Activated T-helper 2 cell treated with anti-CD3 and anti-CD28 coated beads, Interferon-gamma antibody, Interleukin-2, Interleukin-4, amounts not matched to agents 10 μg/mL and 5 μg/mL and 100 μg/mL, durations not matched to agents 14 hours and 24 hours and 36 hours (primary cell): ENCODE measurements at regions not wholly inside any gene's neighbourhood (a gene's known extent, or its start where the extent isn't known, plus 50 kb on each side); places are given as distances from the start of the nearest gene placed in this dataset.

ENCODE experiments used
- DNase-seq: peaks from one replicate; pipeline ENCODE4 v3.0.0; 2021; ENCODE audit warnings: low spot score
- H3K27ac Mint-ChIP-seq: one replicate; pipeline ENCODE4 v1.8.0; 2021; ENCODE audit warnings: mixed read lengths
- H3K27me3 Mint-ChIP-seq: one replicate; pipeline ENCODE4 v1.8.0; 2021; ENCODE audit warnings: low read depth, mixed read lengths
- H3K36me3 Mint-ChIP-seq: one replicate; pipeline ENCODE4 v1.8.0; 2021; ENCODE audit warnings: low read depth, mixed read lengths
- H3K4me1 Mint-ChIP-seq: one replicate; pipeline ENCODE4 v1.8.0; 2021; ENCODE audit warnings: low read depth, mixed read lengths
- H3K4me3 Mint-ChIP-seq: one replicate; pipeline ENCODE4 v1.8.0; 2021; ENCODE audit warnings: low read depth, mild to moderate bottlenecking, moderate library complexity, mixed read lengths
- H3K9me3 Mint-ChIP-seq: one replicate; pipeline ENCODE4 v1.8.0; 2021; ENCODE audit warnings: mixed read lengths
- intact Hi-C: fragments of 100-400 bp; cut with micrococcal nuclease; formaldehyde crosslinking; loops from one replicate; pipeline ENCODE4 v1.15.1; 2023

DNA sequence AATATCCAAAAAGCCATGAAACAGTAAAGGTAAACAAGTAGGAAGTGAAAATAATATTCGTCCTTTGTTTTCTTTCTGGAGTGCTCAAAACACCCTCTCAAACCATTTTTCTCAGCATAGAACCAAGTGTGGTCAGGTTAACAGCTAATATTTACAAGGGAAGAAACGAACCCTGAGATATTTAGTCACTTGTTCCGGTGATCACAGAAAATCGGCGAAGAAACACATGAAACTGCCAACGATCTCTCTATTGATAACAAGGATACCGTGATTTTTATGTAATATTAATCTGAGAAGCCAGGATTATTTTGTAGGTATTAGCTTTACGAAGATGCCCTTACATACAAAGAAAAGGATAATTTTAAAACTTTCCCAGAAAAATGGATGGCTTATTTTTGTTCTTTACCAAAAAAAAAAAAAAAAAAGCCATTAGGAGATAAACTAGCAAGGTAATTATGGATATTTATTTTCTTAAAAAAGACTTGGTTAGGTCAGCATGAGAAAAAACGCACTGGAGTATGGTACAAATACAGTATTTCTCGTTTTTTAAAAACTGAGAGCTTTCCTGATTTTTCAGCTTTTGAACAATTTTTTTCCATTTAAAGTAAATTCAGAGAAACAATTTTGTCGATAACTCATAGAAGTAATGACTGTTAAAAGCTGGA is 107.3 kb upstream of the HNRNPU start:
- no peak for DNase-seq
- H3K27ac Mint-ChIP-seq: peak overlapping the region; percentile 98
- intact Hi-C loops: loop anchor here (2.0 kb wide), 4 partner anchors 53 to 1595 kb away; partner anchors contain the start of genes CNST and TFB2M
- H3K4me3 Mint-ChIP-seq: peak overlapping the region; percentile 91
- peaks cover 4% of the 10 kb centered on the region for H3K27me3 Mint-ChIP-seq
- no peaks in the 10 kb centered on the region for H3K9me3 Mint-ChIP-seq
- peaks cover 13% of the 10 kb centered on the region for H3K4me1 Mint-ChIP-seq
- no peaks in the 10 kb centered on the region for H3K36me3 Mint-ChIP-seq

DNA sequence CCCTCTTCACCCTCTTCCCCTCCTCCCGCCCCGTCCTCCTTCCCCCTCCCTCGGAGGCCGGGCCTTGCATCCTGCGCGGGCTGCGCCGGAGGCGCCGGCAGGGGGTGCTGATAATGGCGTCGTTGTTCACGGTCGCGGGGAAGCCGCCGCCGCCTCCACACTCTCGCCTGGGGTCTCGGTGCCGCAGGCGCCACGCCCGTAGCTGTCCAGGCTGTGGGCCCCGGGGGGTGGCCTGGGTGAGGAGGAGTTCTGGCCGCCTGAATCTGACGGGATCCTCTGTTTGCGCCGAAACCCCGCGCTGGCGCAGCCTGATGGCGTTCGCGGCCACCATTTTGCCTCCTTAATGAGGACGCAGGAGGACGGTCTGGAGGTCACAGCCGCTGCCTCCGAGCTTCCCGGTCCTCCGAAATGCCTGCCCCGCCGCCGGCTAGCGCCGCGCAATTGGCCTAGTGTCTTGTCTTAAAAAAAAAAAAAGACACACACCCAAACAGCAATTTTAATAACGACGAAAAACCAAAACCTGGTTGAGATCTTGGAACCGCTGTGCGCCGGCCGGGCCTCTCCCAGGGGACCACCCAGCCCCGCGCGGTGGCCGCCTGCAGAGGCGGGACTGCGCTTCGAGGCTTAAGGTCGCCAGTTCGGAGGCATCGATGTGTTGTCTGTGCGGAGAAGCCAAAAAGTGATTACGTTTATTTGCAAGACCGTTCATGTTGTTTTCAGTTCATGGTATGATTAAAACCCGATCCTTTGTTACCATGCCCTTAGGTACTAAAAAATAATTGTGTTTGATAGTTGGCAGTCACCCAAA is 106.6 kb upstream of the HNRNPU start:
- no peaks in the 10 kb centered on the region for H3K9me3 Mint-ChIP-seq
- peak; percentile 88 for DNase-seq
- no peaks in the 10 kb centered on the region for H3K36me3 Mint-ChIP-seq
- peaks cover 4% of the 10 kb centered on the region for H3K27me3 Mint-ChIP-seq
- peak overlapping the region; percentile 98 for H3K27ac Mint-ChIP-seq
- intact Hi-C loops: loop anchor here (1.0 to 2.0 kb wide), 7 partner anchors 52 to 1596 kb away; partner anchors contain the start of genes CNST, COX20, HNRNPU and TFB2M
- peaks cover 13% of the 10 kb centered on the region for H3K4me1 Mint-ChIP-seq
- H3K4me3 Mint-ChIP-seq: peak overlapping the region; percentile 91

DNA sequence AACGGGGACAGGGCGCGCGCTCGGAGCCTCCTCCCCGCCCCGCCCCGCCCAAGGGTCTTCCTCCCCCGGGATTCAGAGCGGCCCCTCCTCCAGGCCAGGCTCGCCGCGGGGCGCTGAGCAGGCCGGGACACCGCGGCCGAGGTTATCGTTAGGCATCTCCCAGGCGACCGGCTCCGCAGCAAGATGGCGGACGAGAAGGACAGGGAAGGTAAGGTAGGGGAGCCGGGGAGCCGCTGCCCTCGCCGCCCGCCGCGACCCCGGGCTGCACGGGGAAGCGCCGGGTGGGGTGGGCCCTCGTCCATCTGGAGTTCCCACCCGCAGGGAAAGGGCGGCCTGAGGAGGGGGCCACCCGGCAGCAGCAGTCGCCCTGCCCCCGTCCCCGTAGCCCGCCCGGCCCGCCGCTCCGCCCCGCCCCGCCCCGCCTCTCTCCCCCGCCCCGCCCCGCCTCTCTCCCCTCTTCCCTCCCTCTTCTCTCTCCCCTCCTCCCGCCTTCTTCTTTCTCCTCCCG is 105.9 kb upstream of the HNRNPU start:
- Mint-ChIP-seq H3K9me3 (no peaks in the 10 kb centered on the region), H3K27me3 (peaks cover 4% of the 10 kb centered on the region), H3K4me1 (peaks cover 13% of the 10 kb centered on the region), H3K27ac (peak overlapping the region; percentile 98), H3K4me3 (peak overlapping the region; percentile 91), H3K36me3 (no peaks in the 10 kb centered on the region)
- intact Hi-C loops: loop anchor here (1.0 to 2.0 kb wide), 7 partner anchors 51 to 1597 kb away; partner anchors contain the start of genes CNST, COX20, HNRNPU and TFB2M
- DNase-seq: no peak

DNA sequence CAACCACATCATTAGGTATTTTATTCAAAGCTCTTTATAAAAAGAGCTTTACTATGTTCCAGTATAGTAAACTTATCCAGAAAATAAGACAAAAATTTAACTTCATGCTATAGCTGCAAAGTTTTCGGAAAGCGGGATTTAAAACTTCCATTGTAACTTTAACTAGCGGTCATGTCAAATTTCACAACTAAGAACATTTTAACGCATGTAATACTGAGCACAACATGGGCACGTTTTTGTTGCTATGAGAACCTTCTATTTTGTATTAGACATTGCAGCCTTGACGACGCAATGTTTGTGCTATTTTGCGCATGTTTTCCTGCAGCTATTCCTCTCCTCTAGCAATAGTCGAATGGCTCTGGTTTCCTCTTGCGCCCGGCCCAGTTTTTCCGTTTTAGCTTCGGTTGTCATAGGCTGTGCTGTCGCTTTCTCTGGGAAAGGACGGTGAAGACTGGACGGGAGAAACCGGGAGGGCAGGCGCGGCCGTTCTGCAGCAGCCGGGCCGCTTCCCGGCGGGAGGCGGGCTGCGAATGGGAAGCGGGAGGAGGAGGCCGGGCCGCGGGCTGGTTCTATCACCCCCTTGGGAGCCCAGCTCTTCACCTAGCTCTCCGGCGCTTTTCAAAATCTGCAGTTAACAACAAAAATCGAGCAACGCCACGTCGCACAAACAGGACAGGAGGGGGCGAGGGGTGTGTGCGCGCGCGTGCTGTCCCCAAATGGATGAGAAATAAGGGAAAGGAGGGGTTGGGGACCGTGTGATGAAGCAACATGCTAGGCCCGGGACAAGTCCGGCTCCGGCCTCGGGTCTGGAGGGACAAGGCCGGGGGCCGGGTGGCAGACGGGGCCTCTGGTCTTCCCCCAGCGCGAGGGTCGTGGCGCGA is 105.3 kb upstream of the HNRNPU start:
- peak overlapping the region; percentile 91 for H3K4me3 Mint-ChIP-seq
- no peaks in the 10 kb centered on the region for H3K9me3 Mint-ChIP-seq
- DNase-seq: peak; percentile 64
- H3K36me3 Mint-ChIP-seq: no peaks in the 10 kb centered on the region
- peaks cover 13% of the 10 kb centered on the region for H3K4me1 Mint-ChIP-seq
- peaks cover 4% of the 10 kb centered on the region for H3K27me3 Mint-ChIP-seq
- intact Hi-C loops: loop anchor here (1.0 to 2.0 kb wide), 8 partner anchors 51 to 1597 kb away; partner anchors contain the start of genes CNST, COX20, HNRNPU and TFB2M
- H3K27ac Mint-ChIP-seq: peak overlapping the region; percentile 98

DNA sequence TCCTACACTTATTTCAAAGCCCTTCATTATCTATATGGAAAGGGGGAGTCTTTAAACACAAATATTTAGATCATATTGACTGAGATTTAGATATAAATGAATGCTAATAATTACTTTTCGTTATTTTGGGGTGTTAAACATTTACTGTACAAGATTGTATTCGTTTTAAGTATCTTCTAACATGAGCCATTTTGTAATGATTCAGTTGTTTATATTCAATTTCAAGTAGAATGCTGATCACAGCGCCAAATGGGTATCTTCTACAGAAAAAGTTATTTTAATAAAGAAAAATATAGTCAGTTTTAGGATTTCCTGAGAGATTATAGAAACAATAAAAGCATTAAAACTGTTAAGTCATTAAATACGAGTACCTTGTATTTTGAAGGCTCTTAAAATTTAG is 104.5 kb upstream of the HNRNPU start:
- Mint-ChIP-seq H3K9me3 (no peaks in the 10 kb centered on the region), H3K4me3 (peak overlapping the region; percentile 91), H3K36me3 (no peaks in the 10 kb centered on the region)

DNA sequence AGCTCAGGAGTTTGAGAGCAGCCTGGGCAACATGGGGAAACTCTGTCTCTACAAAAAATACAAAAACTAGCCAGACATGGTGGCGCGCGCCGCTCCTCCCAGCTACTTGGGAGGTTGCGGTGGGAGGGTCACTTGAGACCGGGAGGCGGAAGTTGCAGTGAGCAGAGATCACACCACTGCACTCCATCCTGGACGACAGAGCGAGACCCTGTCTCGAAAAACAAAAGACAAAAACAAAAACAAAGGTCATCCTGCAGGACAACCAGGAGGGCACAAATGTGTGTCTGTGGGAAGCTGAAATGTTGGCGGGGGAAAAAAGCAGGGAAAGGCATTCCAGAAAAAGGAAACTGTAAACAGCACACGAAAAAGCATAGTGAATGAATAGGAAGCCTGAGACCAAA is 104.1 kb upstream of the HNRNPU start:
- no peaks in the 10 kb centered on the region for H3K36me3 Mint-ChIP-seq
- H3K4me3 Mint-ChIP-seq: peak overlapping the region; percentile 31
- DNase-seq: no peak
- intact Hi-C loops: no loop called here
- no peak overlapping the region for H3K27ac Mint-ChIP-seq
- H3K9me3 Mint-ChIP-seq: no peaks in the 10 kb centered on the region
- peaks cover 22% of the 10 kb centered on the region for H3K4me1 Mint-ChIP-seq
- H3K27me3 Mint-ChIP-seq: peaks cover 3% of the 10 kb centered on the region

More for the DNA sequence above, 104.5 kb upstream of the HNRNPU start:
- no peak for DNase-seq
- peaks cover 18% of the 10 kb centered on the region for H3K4me1 Mint-ChIP-seq
- intact Hi-C loops: loop anchor here (1.0 kb wide), 1 partner anchor 369 kb away; no protein-coding TSS in a partner anchor
- H3K27ac Mint-ChIP-seq: peak overlapping the region; percentile 98
- peaks cover 4% of the 10 kb centered on the region for H3K27me3 Mint-ChIP-seq

DNA sequence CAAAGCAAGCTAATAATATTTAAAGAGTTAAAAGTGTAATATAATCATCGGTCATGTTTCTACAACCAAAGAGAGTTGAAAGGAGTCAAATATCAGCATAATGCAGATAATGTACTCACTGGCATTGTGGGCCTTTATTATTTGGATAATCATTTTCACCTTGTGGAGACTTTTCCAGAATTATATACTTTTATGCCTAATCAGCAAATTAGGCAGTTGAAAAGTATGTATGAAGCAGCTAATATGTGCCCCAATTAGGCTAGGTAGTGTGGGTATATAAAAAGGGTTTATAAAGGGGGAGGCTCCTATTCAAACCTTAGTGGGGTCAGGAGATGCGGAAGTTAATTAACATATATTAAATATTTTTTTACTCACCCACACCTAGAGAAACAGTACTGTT is 102.8 kb upstream of the HNRNPU start:
- H3K4me3 Mint-ChIP-seq: no peak overlapping the region
- H3K36me3 Mint-ChIP-seq: no peaks in the 10 kb centered on the region
- intact Hi-C loops: no loop called here

DNA sequence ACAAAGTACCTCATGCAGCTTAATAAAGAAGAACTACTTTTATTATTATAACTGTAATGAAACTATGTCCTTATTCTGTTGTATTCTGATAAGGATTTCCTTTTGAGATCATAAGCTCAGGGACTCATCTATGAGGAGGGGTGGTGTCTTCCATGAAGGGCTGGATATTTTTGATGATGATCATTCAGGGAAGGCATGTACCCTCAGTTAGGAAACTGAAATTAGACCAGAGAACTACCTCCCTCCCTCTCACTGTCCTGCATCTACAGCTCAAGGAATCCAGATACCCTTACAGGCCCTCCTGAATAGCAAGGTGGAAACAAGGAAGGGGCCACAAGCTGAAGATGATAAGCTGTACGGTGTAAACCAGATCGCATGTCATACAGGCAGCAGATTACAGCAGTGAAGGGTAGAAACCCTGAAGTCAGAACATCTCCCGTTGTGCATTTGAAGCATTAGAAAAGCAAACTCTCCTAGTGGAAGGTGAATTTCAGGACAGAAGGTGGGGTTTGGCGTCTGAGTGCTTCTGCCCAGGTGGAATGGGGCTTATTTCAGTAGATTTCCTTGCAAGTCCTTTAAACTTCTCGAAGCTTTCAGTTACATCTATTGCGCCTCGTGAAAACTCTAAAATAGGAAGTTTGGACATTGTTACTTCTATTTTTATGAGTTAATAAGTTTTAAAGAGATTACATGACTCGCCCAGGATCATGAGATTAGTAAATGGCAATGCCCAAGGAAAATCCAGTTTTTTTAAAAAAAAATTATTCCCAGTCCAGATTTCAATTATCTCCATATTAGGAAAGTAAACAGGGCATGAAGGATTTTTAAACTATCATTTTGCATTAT is 101.1 kb upstream of the HNRNPU start:
- Mint-ChIP-seq H3K4me3 (no peak overlapping the region), H3K36me3 (no peaks in the 10 kb centered on the region), H3K4me1 (peaks cover 17% of the 10 kb centered on the region)

More for the DNA sequence above, 102.8 kb upstream of the HNRNPU start:
- Mint-ChIP-seq H3K9me3 (no peaks in the 10 kb centered on the region), H3K27me3 (no peaks in the 10 kb centered on the region), H3K4me1 (peaks cover 24% of the 10 kb centered on the region), H3K27ac (no peak overlapping the region)
- no peak for DNase-seq

DNA sequence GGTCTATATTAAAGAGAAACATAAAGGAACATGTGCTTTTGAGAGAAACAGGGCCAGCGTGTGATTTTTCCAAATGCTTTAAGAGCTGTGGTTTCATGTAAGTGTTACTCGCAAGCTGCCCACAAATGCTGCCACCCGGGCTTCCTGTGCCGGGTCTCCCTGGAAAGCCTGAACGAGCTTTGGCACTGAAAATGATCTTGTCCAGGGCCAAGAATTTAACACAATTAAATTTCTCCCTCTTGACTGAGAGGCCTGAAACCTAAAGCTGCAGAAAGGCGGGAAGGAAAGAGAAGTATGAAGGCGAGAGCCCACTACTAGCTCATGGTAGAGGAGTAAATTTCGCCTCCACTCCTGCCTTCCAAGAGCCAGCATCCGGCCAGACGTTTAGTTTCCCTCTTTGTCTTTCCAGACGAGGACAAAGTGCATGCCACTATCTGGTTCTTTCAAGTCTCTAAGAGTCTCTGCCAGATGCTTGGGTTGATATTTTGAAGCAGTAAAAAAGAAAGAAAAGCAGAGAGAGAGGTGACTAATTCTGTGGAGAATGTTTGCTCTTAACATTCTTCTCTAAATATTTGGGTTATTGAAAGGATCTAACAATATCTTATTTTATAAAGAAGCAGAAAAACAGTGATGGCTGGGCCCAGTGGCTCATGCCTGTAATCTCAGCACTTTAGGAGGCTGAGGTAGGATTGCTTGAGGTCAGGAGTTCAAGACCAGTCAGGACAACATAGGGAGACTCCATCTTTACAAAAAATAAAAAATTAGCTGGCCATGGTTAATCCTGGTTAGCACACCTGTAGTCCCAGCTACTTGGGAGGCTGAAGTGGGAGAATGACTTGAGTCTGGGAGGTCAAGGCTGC is 100.0 kb upstream of the HNRNPU start:
- H3K27ac Mint-ChIP-seq: peak overlapping the region; percentile 13
- H3K36me3 Mint-ChIP-seq: no peaks in the 10 kb centered on the region
- H3K27me3 Mint-ChIP-seq: no peaks in the 10 kb centered on the region
- H3K9me3 Mint-ChIP-seq: no peaks in the 10 kb centered on the region
- H3K4me3 Mint-ChIP-seq: no peak overlapping the region
- peaks cover 15% of the 10 kb centered on the region for H3K4me1 Mint-ChIP-seq
- DNase-seq: no peak
- intact Hi-C loops: no loop called here

More for the DNA sequence above, 101.1 kb upstream of the HNRNPU start:
- intact Hi-C loops: no loop called here
- Mint-ChIP-seq H3K9me3 (no peaks in the 10 kb centered on the region), H3K27ac (no peak overlapping the region), H3K27me3 (no peaks in the 10 kb centered on the region)
- no peak for DNase-seq

DNA sequence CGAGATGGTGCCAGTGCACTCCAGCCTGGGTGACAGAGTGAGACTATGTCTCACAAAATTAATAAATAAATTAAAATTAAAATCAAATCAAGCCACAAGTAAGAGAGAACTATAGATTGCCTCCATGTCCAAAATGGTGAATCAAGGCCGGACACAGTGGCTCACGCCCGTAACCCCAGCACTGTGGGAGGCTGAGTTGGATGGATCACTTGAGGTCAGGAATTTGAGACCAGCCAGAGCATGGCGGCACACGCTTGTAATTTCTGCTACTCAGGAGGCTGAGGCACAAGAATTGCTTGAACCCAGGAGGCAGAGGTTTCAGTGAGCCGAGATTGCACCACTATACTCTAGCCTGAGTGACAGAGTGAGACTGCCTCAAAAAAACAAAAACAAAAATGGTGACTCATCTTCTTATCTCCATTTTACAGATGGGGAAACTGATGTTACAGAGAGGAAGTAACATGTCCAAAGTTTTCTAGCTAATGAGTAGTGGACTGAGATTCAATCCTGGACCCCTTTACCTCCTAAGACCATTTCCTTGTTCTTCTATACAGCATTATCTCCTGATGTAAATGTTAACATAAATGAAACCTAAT is 99.0 kb upstream of the HNRNPU start:
- H3K4me1 Mint-ChIP-seq: peaks cover 12% of the 10 kb centered on the region
- no peak overlapping the region for H3K4me3 Mint-ChIP-seq
- no peaks in the 10 kb centered on the region for H3K9me3 Mint-ChIP-seq
- H3K27ac Mint-ChIP-seq: peak overlapping the region; percentile 54
- H3K36me3 Mint-ChIP-seq: no peaks in the 10 kb centered on the region
- intact Hi-C loops: no loop called here
- DNase-seq: no peak
- no peaks in the 10 kb centered on the region for H3K27me3 Mint-ChIP-seq

DNA sequence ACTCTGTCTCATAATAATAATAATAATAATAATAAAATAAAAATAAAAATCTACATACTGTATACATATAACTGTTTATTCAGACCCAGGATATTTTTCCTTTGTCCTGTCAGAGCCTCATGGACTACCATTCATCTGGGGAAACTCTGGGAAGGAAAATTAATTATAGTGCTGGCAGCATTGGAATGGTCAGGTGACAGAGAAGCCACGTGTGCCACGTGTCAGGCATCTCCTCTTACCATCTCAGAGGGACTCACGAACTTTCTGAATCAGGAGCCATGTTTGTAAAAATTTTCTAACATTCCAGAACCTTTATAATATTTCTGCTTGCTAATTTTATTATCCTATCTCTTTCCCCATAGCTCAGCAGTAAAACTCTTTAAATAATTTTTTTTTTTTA is 97.8 kb upstream of the HNRNPU start:
- Mint-ChIP-seq H3K27me3 (peaks cover 5% of the 10 kb centered on the region), H3K4me3 (no peak overlapping the region), H3K9me3 (no peaks in the 10 kb centered on the region), H3K27ac (no peak overlapping the region), H3K36me3 (no peaks in the 10 kb centered on the region), H3K4me1 (peaks cover 12% of the 10 kb centered on the region)
- no peak for DNase-seq
- intact Hi-C loops: no loop called here
